ENCODE measurements at regions not wholly inside any gene's neighbourhood (a gene's known extent, or its start where the extent isn't known, plus 50 kb on each side); places are given as distances from the start of the nearest gene placed in this dataset.

DNA sequence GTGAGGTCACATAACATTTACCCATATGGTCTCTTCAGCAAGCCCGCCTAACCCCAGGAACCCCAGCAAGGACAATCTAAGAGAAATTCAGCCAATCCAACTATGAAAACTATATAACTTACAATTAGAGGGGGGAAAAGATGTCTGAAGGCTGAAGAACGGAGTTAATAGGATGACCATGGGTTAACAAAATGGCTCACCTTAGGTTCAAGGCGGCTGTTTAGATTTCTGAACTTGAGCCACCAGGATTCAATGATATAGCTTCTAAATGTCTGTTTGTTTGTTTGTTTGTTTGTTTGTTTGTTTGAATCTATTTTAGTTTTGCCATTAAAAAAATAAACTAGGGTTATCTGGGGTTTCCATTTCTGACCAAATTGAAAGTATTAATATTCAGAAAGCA, 109.8 kb upstream of the ZC3H12C start (continued):
- TF ChIP-seq, protein P1, sequence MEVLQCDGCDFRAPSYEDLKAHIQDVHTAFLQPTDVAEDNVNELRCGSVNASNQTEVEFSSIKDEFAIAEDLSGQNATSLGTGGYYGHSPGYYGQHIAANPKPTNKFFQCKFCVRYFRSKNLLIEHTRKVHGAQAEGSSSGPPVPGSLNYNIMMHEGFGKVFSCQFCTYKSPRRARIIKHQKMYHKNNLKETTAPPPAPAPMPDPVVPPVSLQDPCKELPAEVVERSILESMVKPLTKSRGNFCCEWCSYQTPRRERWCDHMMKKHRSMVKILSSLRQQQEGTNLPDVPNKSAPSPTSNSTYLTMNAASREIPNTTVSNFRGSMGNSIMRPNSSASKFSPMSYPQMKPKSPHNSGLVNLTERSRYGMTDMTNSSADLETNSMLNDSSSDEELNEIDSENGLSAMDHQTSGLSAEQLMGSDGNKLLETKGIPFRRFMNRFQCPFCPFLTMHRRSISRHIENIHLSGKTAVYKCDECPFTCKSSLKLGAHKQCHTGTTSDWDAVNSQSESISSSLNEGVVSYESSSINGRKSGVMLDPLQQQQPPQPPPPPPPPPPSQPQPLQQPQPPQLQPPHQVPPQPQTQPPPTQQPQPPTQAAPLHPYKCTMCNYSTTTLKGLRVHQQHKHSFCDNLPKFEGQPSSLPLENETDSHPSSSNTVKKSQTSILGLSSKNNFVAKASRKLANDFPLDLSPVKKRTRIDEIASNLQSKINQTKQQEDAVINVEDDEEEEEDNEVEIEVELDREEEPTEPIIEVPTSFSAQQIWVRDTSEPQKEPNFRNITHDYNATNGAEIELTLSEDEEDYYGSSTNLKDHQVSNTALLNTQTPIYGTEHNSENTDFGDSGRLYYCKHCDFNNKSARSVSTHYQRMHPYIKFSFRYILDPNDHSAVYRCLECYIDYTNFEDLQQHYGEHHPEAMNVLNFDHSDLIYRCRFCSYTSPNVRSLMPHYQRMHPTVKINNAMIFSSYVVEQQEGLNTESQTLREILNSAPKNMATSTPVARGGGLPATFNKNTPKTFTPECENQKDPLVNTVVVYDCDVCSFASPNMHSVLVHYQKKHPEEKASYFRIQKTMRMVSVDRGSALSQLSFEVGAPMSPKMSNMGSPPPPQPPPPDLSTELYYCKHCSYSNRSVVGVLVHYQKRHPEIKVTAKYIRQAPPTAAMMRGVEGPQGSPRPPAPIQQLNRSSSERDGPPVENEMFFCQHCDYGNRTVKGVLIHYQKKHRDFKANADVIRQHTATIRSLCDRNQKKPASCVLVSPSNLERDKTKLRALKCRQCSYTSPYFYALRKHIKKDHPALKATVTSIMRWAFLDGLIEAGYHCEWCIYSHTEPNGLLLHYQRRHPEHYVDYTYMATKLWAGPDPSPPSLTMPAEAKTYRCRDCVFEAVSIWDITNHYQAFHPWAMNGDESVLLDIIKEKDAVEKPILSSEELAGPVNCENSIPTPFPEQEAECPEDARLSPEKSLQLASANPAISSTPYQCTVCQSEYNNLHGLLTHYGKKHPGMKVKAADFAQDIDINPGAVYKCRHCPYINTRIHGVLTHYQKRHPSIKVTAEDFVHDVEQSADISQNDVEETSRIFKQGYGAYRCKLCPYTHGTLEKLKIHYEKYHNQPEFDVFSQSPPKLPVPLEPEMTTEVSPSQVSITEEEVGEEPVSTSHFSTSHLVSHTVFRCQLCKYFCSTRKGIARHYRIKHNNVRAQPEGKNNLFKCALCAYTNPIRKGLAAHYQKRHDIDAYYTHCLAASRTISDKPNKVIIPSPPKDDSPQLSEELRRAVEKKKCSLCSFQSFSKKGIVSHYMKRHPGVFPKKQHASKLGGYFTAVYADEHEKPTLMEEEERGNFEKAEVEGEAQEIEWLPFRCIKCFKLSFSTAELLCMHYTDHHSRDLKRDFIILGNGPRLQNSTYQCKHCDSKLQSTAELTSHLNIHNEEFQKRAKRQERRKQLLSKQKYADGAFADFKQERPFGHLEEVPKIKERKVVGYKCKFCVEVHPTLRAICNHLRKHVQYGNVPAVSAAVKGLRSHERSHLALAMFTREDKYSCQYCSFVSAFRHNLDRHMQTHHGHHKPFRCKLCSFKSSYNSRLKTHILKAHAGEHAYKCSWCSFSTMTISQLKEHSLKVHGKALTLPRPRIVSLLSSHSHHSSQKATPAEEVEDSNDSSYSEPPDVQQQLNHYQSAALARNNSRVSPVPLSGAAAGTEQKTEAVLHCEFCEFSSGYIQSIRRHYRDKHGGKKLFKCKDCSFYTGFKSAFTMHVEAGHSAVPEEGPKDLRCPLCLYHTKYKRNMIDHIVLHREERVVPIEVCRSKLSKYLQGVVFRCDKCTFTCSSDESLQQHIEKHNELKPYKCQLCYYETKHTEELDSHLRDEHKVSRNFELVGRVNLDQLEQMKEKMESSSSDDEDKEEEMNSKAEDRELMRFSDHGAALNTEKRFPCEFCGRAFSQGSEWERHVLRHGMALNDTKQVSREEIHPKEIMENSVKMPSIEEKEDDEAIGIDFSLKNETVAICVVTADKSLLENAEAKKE (CRISPR knock-in tag; IDR thresholded peaks at IDR 0.05): no peak
- TF ChIP-seq, protein P2, sequence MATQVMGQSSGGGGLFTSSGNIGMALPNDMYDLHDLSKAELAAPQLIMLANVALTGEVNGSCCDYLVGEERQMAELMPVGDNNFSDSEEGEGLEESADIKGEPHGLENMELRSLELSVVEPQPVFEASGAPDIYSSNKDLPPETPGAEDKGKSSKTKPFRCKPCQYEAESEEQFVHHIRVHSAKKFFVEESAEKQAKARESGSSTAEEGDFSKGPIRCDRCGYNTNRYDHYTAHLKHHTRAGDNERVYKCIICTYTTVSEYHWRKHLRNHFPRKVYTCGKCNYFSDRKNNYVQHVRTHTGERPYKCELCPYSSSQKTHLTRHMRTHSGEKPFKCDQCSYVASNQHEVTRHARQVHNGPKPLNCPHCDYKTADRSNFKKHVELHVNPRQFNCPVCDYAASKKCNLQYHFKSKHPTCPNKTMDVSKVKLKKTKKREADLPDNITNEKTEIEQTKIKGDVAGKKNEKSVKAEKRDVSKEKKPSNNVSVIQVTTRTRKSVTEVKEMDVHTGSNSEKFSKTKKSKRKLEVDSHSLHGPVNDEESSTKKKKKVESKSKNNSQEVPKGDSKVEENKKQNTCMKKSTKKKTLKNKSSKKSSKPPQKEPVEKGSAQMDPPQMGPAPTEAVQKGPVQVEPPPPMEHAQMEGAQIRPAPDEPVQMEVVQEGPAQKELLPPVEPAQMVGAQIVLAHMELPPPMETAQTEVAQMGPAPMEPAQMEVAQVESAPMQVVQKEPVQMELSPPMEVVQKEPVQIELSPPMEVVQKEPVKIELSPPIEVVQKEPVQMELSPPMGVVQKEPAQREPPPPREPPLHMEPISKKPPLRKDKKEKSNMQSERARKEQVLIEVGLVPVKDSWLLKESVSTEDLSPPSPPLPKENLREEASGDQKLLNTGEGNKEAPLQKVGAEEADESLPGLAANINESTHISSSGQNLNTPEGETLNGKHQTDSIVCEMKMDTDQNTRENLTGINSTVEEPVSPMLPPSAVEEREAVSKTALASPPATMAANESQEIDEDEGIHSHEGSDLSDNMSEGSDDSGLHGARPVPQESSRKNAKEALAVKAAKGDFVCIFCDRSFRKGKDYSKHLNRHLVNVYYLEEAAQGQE (IDR thresholded peaks at IDR 0.05; ENCODE audit: unreplicated experiment): no peak

DNA sequence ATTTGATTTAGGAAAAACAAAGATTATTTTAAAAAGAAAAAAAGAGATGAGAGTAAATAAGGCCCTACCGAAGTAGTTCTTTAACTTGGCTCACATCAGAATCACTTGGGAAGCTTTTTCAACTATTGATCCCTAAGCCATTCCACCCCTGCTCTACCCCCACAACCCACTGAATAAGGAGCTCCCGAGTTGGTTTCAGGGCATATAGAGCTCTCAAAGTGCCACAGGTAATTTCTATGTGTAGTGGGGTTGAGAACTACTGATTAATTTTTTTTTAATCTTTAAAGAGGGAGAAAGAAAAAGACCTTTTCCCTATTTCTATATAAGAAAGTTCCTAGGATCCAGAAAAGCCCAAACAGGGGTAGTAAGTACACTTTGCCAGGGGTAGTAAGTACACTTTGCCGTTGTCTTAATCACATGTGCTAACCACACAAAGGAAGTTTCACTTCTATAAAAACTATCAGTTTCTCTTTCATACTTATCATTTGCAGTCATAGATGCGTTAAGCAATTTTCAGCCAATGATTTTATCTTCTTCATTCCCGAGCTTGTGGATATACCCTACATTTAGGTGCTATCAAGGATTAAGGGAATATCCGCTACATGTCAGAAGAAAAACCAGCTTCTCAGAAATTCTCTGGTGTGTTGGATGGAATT, 108.4 kb upstream of the ZC3H12C start:
- no peak for ATAC-seq
- no peak overlapping the region for H3K4me3 Mint-ChIP-seq
- no peaks in the 10 kb centered on the region for H3K27me3 Mint-ChIP-seq (ENCODE audit: insufficient read depth, low read depth, poor library complexity)
- Histone ChIP-seq H3K27me3 (ENCODE audit: insufficient read depth) (no peaks in the 10 kb centered on the region), H3K79me2 (replicated peaks; ENCODE audit: insufficient read depth) (no peaks in the 10 kb centered on the region), H3K4me3 (no peak overlapping the region), H3K4me1 (ENCODE audit: insufficient read depth) (no peaks in the 10 kb centered on the region), H3F3A (replicated peaks; ENCODE audit: low read depth) (no peaks in the 10 kb centered on the region), H3K27ac (ENCODE audit: low read depth) (no peak overlapping the region), H2AFZ (no peak overlapping the region), H4K20me1 (replicated peaks; ENCODE audit: insufficient read depth) (no peaks in the 10 kb centered on the region), H3K4me2 (no peak overlapping the region), H3K9me2 (ENCODE audit: insufficient read depth) (0 out of 2 replicates have a peak, but pooled peaks cover 7% of the 10 kb centered on the region), H3K36me3 (ENCODE audit: insufficient read depth) (no peaks in the 10 kb centered on the region)
- no peaks in the 10 kb centered on the region for H3K9me3 Mint-ChIP-seq
- no peak overlapping the region for H3K27ac Mint-ChIP-seq
- no peaks in the 10 kb centered on the region for H3K36me3 Mint-ChIP-seq (ENCODE audit: low read depth)
- no peaks in the 10 kb centered on the region for H3K4me1 Mint-ChIP-seq
- no peak for DNase-seq (ENCODE audit: low spot score)
- TF ChIP-seq JUNB (IDR thresholded peaks at IDR 0.05; ENCODE audit: unreplicated experiment) (no peak), ETS1 (IDR thresholded peaks at IDR 0.05) (no peak), EZH2phosphoT487 (IDR thresholded peaks at IDR 0.05; ENCODE audit: unreplicated experiment) (no peak), POLR2AphosphoS5 (IDR thresholded peaks at IDR 0.05; ENCODE audit: low read depth) (no peak), ZNF114 (CRISPR knock-in tag; IDR thresholded peaks at IDR 0.05) (no peak), ZNF331 (CRISPR knock-in tag; IDR thresholded peaks at IDR 0.05; ENCODE audit: low read depth) (no peak), STAT1 (IDR thresholded peaks at IDR 0.05; ENCODE audit: unreplicated experiment) (no peak), NANOG (IDR thresholded peaks at IDR 0.05; ENCODE audit: borderline replicate concordance) (no peak), CTCF (conservative IDR thresholded peaks at IDR 0.05; ENCODE audit: low read depth in 2 of 2) (no peak)
